Keratinocyte (primary cell): ENCODE measurements at regions not wholly inside any gene's neighbourhood (a gene's known extent, or its start where the extent isn't known, plus 50 kb on each side); places are given as distances from the start of the nearest gene placed in this dataset.

ENCODE experiments used
- EZH2 ChIP-seq: IDR thresholded peaks from one replicate; pipeline ENCODE4 v1.6.1; 2012; ENCODE audit warnings: inconsistent platforms, mild to moderate bottlenecking, low read length, moderate library complexity
- TF ChIP-seq, protein P1 (sequence below), 3 experiments: IDR thresholded peaks in 1 of 3; conservative IDR thresholded peaks in 1 of 3; optimal IDR thresholded peaks in 1 of 3; 2 replicates in 2 of 3; 3 replicates in 1 of 3; pipeline versions ENCODE3 to v1.5.1; 2011; ENCODE audit warnings: low read length in 3 of 3, mild to moderate bottlenecking in 3 of 3, moderate library complexity in 2 of 3, control low read depth in 1 of 3, inconsistent platforms in 1 of 3; ENCODE audit not compliant: insufficient read depth in 2 of 3; ENCODE audit errors: extremely low read depth in 1 of 3

DNA sequence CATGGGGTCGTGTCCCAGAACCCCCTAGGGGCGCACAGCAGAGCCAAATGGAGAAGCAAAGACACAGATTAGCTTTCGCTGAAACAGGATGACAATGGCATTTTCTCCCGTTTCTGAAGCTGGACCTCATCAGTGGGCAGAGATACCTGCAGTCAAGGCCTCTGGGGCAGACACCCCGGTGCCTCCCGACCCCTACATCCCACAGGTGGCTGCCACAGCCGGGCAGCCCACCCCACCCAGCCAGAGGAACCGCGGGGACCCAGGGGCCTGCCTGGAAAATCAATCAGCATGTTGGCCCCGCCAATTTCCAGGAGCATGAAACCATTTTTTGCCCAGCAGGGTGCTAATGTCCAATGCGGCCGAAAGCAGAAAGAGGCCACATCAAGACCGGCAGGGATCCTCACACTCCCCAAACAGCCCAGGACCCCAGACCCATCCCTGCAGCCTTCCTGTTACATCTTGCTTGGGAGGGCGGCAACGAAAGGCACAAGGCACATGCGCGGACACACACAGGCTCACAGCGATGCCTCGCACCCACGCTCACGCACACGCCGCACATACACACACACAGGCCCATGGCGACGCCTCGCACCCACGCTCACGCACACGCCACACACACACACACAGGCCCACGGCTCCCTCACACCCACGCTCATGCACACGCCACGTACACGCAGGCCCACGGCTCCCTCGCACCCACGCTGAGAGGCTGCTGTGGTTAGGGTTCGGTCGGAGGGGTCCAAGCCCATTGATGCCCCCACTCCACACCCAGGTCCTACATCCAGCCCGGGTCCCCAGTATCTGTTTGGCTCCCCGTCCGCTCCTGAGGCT, 130.6 kb upstream of the NKX1-1 start:
- TF ChIP-seq EZH2: no peak
- TF ChIP-seq, protein P1, sequence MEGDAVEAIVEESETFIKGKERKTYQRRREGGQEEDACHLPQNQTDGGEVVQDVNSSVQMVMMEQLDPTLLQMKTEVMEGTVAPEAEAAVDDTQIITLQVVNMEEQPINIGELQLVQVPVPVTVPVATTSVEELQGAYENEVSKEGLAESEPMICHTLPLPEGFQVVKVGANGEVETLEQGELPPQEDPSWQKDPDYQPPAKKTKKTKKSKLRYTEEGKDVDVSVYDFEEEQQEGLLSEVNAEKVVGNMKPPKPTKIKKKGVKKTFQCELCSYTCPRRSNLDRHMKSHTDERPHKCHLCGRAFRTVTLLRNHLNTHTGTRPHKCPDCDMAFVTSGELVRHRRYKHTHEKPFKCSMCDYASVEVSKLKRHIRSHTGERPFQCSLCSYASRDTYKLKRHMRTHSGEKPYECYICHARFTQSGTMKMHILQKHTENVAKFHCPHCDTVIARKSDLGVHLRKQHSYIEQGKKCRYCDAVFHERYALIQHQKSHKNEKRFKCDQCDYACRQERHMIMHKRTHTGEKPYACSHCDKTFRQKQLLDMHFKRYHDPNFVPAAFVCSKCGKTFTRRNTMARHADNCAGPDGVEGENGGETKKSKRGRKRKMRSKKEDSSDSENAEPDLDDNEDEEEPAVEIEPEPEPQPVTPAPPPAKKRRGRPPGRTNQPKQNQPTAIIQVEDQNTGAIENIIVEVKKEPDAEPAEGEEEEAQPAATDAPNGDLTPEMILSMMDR (optimal IDR thresholded peaks at IDR 0.05 in 1 of 3, IDR thresholded peaks at IDR 0.05 in 1 of 3, conservative IDR thresholded peaks at IDR 0.05 in 1 of 3; ENCODE audit: extremely low read depth in 1 of 3, insufficient read depth in 2 of 3, low read length in 3 of 3): no peak
